GM18505 (cell line): ENCODE measurements at regions not wholly inside any gene's neighbourhood (a gene's known extent, or its start where the extent isn't known, plus 50 kb on each side); places are given as distances from the start of the nearest gene placed in this dataset.
"Not testable (repeated sequence)": the region's sequence is repeated elsewhere in the genome, so short reads cannot be mapped to it uniquely, and the experiment has no call there.

Experiments used
- ATAC-seq: cut with Tn5 transposase; IDR thresholded peaks from one replicate; pipeline ENCODE4 v1.9.1; 2021; ENCODE audit not compliant: unreplicated experiment
- POLR2A ChIP-seq: IDR thresholded peaks from 4 replicates; pipeline ENCODE4 v1.6.1; 2011; ENCODE audit warnings: borderline replicate concordance; ENCODE audit not compliant: insufficient read depth, insufficient read length; ENCODE audit errors: extremely low read depth

DNA sequence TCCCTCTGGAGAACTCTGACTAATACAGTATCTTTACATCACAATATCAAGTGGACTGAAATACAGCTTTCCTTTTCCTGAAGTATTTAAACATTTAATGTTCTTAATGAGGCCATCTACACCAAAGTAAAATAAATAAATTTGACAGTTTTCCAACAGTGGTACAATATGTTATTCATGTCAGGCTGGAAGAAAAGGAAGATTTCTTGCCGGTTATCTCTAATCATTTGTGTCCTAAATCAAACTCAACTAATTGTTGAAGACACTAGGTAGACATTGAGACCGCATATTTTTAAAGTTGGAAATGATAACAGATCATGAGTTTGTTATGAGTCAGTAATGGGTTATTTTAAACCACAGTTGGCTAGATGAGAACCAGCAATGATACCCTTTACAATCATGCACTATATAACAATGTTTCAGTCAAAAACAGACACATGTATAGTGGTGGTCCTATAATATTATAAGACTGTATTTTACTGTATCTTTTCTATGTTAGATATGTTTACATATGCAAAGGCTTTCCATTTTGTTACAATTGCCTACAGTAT, 241.6 kb downstream of the LMBRD1 start:
- ATAC-seq = no peak
- no peak for TF ChIP-seq POLR2A

GRCh38 chr6:69542494-69542893, 254.3 kb downstream of the LMBRD1 start:
- ATAC-seq = peak; percentile 84

DNA sequence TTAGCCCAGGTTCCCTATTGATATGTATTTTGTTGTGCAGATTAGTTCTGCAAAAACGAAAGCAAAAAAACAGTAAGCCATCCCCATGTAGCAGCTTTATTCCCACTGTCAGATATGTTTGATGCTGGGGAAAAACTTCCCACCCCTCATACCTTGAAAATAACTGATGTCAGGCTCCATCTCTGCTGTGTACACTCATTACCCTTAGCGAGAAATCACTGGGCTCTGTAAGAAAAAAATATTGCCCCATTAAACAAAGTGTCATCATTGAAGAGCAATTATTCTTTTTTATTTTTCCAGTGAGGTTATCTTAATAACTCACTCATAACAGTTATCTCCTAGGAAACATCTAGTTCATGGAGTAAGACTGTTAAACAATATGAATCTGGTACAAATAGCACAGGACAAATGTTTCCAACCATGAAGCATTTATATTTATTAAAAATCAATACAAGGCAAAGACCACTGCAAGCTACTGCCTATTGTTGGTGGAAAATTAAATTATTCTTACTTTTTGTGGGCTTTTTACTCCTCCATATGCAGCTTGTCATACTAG, 268.8 kb downstream of the LMBRD1 start:
- ATAC-seq = no peak

More at GRCh38 chr6:69542494-69542893, 254.3 kb downstream of the LMBRD1 start:
- TF ChIP-seq POLR2A = no peak

GRCh38 chr6:69515480-69515879, 281.3 kb downstream of the LMBRD1 start:
- ATAC-seq = not testable (repeated sequence)

More for the DNA sequence above, 268.8 kb downstream of the LMBRD1 start:
- TF ChIP-seq POLR2A = no peak

GRCh38 chr6:69494595-69494994, 302.2 kb downstream of the LMBRD1 start:
- TF ChIP-seq POLR2A = no peak
- no peak for ATAC-seq

GRCh38 chr6:69489970-69490369, 306.8 kb downstream of the LMBRD1 start:
- no peak for TF ChIP-seq POLR2A
- ATAC-seq = no peak

DNA sequence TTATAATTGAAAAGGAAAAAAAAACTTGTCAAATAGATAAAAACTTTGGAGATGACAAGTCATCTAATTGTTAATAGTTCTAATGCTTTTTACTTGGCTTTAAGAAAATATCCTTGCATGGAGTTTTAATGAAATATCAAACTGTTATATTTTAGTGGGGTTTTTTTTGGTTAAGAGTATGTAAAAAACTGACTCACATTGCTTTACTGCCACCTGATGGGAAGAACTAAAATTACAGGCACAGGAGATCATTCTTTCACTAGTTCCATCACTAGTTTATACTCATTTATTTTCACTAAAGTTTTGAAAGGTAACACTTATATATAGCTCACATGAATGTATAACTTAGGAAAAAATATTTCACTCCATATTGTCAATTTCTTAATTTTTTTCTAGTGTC, 309.1 kb downstream of the LMBRD1 start:
- ATAC-seq = no peak
- TF ChIP-seq POLR2A = no peak

- no peak for ATAC-seq
Observed at GRCh38 chr6:69466979-69467570, 329.7 kb downstream of the LMBRD1 start.

DNA sequence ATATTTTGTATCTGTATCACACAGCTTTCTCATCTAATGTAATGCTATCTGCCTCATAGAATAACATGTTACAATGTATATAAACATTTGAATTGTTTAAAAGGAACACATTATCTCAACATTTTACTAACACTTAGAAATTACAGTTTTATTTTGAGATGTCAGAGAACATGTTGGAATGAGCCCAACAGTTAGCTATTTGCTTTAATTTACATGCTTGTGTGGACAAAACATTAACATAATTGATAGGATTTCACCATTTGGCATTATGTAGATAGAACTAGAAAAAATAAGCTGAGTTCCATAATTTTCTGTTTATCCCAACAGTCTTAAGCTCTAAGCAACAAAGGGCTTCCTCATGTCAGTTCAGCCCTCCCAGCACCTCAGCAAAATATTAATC, 330.9 kb downstream of the LMBRD1 start:
- no peak for TF ChIP-seq POLR2A
- ATAC-seq = no peak

More at GRCh38 chr6:69466979-69467570, 329.7 kb downstream of the LMBRD1 start:
- no peak for TF ChIP-seq POLR2A

GRCh38 chr6:69456086-69456485, 340.7 kb downstream of the LMBRD1 start:
- no peak for ATAC-seq
- TF ChIP-seq POLR2A = no peak

GRCh38 chr6:69454619-69455018, 342.2 kb downstream of the LMBRD1 start:
- ATAC-seq = not testable (repeated sequence)

- not testable (repeated sequence) for ATAC-seq
Observed at GRCh38 chr6:69450493-69450892, 346.3 kb downstream of the LMBRD1 start.

DNA sequence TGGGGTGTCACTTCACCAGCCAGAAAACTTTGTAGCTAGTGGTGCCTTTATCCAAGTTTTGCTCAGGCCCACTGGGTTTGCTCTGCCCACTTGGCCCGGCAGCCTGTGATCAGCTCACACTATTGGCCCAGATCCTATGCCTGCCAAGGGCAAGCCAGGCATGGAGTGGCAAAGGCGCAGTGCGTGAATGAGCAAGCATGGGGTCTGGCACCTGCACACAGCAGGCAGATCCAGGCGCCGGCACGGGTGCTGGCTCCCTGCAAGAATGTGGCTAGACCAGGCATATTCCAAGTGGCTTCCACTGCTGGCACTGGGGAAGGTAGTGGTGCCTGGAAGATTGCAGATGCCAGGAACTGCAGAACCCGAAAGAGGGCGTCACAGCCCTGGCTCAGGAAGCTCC, 346.9 kb downstream of the LMBRD1 start:
- no peak for TF ChIP-seq POLR2A
- no peak for ATAC-seq
